HG02642 (cell line): ENCODE measurements at regions not wholly inside any gene's neighbourhood (a gene's known extent, or its start where the extent isn't known, plus 50 kb on each side); places are given as distances from the start of the nearest gene placed in this dataset.
"Not testable (repeated sequence)": the region's sequence is repeated elsewhere in the genome, so short reads cannot be mapped to it uniquely, and the experiment has no call there.

Experiments used
- ATAC-seq: cut with Tn5 transposase; IDR thresholded peaks from one replicate; pipeline ENCODE4 v1.9.1; 2021; ENCODE audit warnings: mild to moderate bottlenecking; ENCODE audit not compliant: unreplicated experiment, poor library complexity

GRCh38 chr18:1036926-1037325 is 132.3 kb downstream of the ADCYAP1 start:
- ATAC-seq, result no peak

GRCh38 chr18:1037776-1038175 is 133.1 kb downstream of the ADCYAP1 start:
- ATAC-seq, result no peak

GRCh38 chr18:1039421-1039820 is 134.8 kb downstream of the ADCYAP1 start:
- ATAC-seq, result no peak

- not testable (repeated sequence) for ATAC-seq
Observed at GRCh38 chr18:1043039-1043438, 138.4 kb downstream of the ADCYAP1 start.

GRCh38 chr18:1045658-1046057 is 141.0 kb downstream of the ADCYAP1 start:
- no peak for ATAC-seq

- ATAC-seq, result no peak
Observed at GRCh38 chr18:1047406-1047805, 142.7 kb downstream of the ADCYAP1 start.

GRCh38 chr18:1048032-1048431 is 143.4 kb downstream of the ADCYAP1 start:
- ATAC-seq, result no peak

- ATAC-seq, result no peak
Observed at GRCh38 chr18:1049173-1049572, 144.5 kb downstream of the ADCYAP1 start.

GRCh38 chr18:1050012-1050657 is 145.5 kb downstream of the ADCYAP1 start:
- ATAC-seq, result no peak

GRCh38 chr18:1052301-1052700 is 147.6 kb downstream of the ADCYAP1 start:
- no peak for ATAC-seq

GRCh38 chr18:1053331-1054315 is 149.0 kb downstream of the ADCYAP1 start:
- ATAC-seq, result no peak

- no peak for ATAC-seq
Observed at GRCh38 chr18:1056404-1056803, 151.7 kb downstream of the ADCYAP1 start.

- no peak for ATAC-seq
Observed at GRCh38 chr18:1057367-1057766, 152.7 kb downstream of the ADCYAP1 start.

- no peak for ATAC-seq
Observed at GRCh38 chr18:1062588-1062987, 157.9 kb downstream of the ADCYAP1 start.

- ATAC-seq, result no peak
Observed at GRCh38 chr18:1075322-1075721, 170.7 kb downstream of the ADCYAP1 start.

GRCh38 chr18:1075876-1076275 is 171.2 kb downstream of the ADCYAP1 start:
- ATAC-seq, result no peak

GRCh38 chr18:1078301-1078700 is 173.6 kb downstream of the ADCYAP1 start:
- no peak for ATAC-seq

- ATAC-seq, result not testable (repeated sequence)
Observed at GRCh38 chr18:1083675-1084074, 179.0 kb downstream of the ADCYAP1 start.

- no peak for ATAC-seq
Observed at GRCh38 chr18:1090758-1091157, 186.1 kb downstream of the ADCYAP1 start.

- ATAC-seq, result no peak
Observed at GRCh38 chr18:1092228-1092627, 187.6 kb downstream of the ADCYAP1 start.

- ATAC-seq, result no peak
Observed at GRCh38 chr18:1094409-1094808, 189.7 kb downstream of the ADCYAP1 start.
